Astrocyte of the spinal cord (primary cell): ENCODE measurements at regions not wholly inside any gene's neighbourhood (a gene's known extent, or its start where the extent isn't known, plus 50 kb on each side); places are given as distances from the start of the nearest gene placed in this dataset.
A peak's percentile ranks its signal among the peaks of the same experiment; 100 is the strongest.
"Not testable (repeated sequence)": the region's sequence is repeated elsewhere in the genome, so short reads cannot be mapped to it uniquely, and the experiment has no call there.

Experiments
- DNase-seq: peaks from one replicate; pipeline ENCODE4 v3.0.0; 2011; ENCODE audit warnings: low read depth, low spot score
- H3K4me3 ChIP-seq: 2 replicates; pipeline ENCODE4 v1.5.1; 2011; ENCODE audit warnings: low read depth, mild to moderate bottlenecking, low read length, moderate library complexity
- in situ Hi-C: cut with HindIII; loops from 2 replicates; pipeline ENCODE4 v1.10.0; 2017; ENCODE audit warnings: low sequenced_read_pairs

- DNase-seq, in situ Hi-C loops, H3K4me3 ChIP-seq: not testable (repeated sequence)
Measured at GRCh38 chr1:120977279-120977678, 87.7 kb downstream of the PPIAL4A start.

- H3K4me3 ChIP-seq, DNase-seq, in situ Hi-C loops: not testable (repeated sequence)
Measured at GRCh38 chr1:120981489-120982094, 92.0 kb downstream of the PPIAL4A start.

- H3K4me3 ChIP-seq, DNase-seq, in situ Hi-C loops: not testable (repeated sequence)
Measured at GRCh38 chr1:120994614-120995013, 105.0 kb downstream of the PPIAL4A start.

- in situ Hi-C loops, DNase-seq, H3K4me3 ChIP-seq: not testable (repeated sequence)
Measured at GRCh38 chr1:120995025-120995424, 105.5 kb downstream of the PPIAL4A start.

- in situ Hi-C loops, DNase-seq, H3K4me3 ChIP-seq: not testable (repeated sequence)
Measured at GRCh38 chr1:121001090-121001726, 111.6 kb downstream of the PPIAL4A start.

- DNase-seq, H3K4me3 ChIP-seq, in situ Hi-C loops: not testable (repeated sequence)
Measured at GRCh38 chr1:121003230-121003629, 113.7 kb downstream of the PPIAL4A start.

GRCh38 chr1:121006826-121007225, 117.3 kb downstream of the PPIAL4A start:
- in situ Hi-C loops, DNase-seq, H3K4me3 ChIP-seq: not testable (repeated sequence)

GRCh38 chr1:121007755-121008154, 118.2 kb downstream of the PPIAL4A start:
- DNase-seq, in situ Hi-C loops, H3K4me3 ChIP-seq: not testable (repeated sequence)

GRCh38 chr1:121008512-121009215, 119.1 kb downstream of the PPIAL4A start:
- H3K4me3 ChIP-seq, DNase-seq, in situ Hi-C loops: not testable (repeated sequence)

- in situ Hi-C loops, result not testable (repeated sequence)
- peak; percentile 1 for DNase-seq
- peak overlapping the region; percentile 18 for H3K4me3 ChIP-seq
Measured at GRCh38 chr1:121009216-121010057, 119.9 kb downstream of the PPIAL4A start.

- DNase-seq, in situ Hi-C loops, H3K4me3 ChIP-seq: not testable (repeated sequence)
Measured at GRCh38 chr1:121010141-121010540, 120.6 kb downstream of the PPIAL4A start.

- H3K4me3 ChIP-seq, DNase-seq, in situ Hi-C loops: not testable (repeated sequence)
Measured at GRCh38 chr1:121013181-121013580, 123.6 kb downstream of the PPIAL4A start.

GRCh38 chr1:121016182-121017028, 126.8 kb downstream of the PPIAL4A start:
- peak; percentile 86 for DNase-seq
- H3K4me3 ChIP-seq, in situ Hi-C loops: not testable (repeated sequence)
